ENCODE measurements at regions not wholly inside any gene's neighbourhood (a gene's known extent, or its start where the extent isn't known, plus 50 kb on each side); places are given as distances from the start of the nearest gene placed in this dataset.

DNA sequence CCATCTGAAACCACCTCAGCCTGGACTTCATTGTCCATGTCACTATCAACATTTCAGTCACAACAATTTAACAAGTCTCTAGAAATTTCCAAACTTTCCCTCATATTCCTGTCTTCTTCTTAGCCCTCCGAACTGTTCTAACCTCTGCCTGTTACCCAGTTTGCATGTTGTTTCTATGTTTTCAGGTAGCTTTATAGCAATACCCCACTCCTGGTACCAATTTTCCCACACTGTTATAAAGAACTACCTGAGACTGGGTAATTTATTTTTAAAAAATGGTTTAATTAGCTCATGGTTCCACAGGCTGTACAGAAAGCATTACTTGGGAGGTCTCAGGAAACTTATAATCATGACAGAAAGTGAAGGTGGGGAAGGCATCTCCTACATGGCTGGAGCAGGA lies 679.2 kb upstream of the FRG1 start:
- Histone ChIP-seq H3K9me3 (ENCODE audit: control insufficient read depth, insufficient read depth, low read depth, low read length) (no peaks in the 10 kb centered on the region), H3K36me3 (ENCODE audit: control insufficient read depth, insufficient read depth, low read length) (no peaks in the 10 kb centered on the region), H3K27ac (ENCODE audit: insufficient read depth, low read length) (no peak overlapping the region), H2AFZ (ENCODE audit: low read length) (no peak overlapping the region), H4K20me1 (ENCODE audit: control insufficient read depth, extremely low read depth, insufficient read depth, low read length) (no peaks in the 10 kb centered on the region), H3K4me1 (ENCODE audit: control insufficient read depth, extremely low read depth, insufficient read depth, low read length) (no peaks in the 10 kb centered on the region), H3K4me3 (replicated peaks in 1 of 4; ENCODE audit: control extremely low read depth in 1 of 4, insufficient read depth in 1 of 4, low read depth in 3 of 4, low read length in 4 of 4) (no peak overlapping the region), H3K9ac (ENCODE audit: insufficient read depth, low read length) (no peak overlapping the region), H3K79me2 (ENCODE audit: control insufficient read depth, insufficient read depth, low read length) (no peaks in the 10 kb centered on the region), H3K27me3 (ENCODE audit: control insufficient read depth, insufficient read depth, low read length) (no peaks in the 10 kb centered on the region), H3K4me2 (ENCODE audit: extremely low read depth, insufficient read depth, low read length) (no peak overlapping the region)
- DNase-seq (ENCODE audit: low read depth in 2 of 2), result no peak
- no peak for TF ChIP-seq EZH2 (IDR thresholded peaks at IDR 0.05; ENCODE audit: low read length, missing control alignments)
- TF ChIP-seq, protein P1, sequence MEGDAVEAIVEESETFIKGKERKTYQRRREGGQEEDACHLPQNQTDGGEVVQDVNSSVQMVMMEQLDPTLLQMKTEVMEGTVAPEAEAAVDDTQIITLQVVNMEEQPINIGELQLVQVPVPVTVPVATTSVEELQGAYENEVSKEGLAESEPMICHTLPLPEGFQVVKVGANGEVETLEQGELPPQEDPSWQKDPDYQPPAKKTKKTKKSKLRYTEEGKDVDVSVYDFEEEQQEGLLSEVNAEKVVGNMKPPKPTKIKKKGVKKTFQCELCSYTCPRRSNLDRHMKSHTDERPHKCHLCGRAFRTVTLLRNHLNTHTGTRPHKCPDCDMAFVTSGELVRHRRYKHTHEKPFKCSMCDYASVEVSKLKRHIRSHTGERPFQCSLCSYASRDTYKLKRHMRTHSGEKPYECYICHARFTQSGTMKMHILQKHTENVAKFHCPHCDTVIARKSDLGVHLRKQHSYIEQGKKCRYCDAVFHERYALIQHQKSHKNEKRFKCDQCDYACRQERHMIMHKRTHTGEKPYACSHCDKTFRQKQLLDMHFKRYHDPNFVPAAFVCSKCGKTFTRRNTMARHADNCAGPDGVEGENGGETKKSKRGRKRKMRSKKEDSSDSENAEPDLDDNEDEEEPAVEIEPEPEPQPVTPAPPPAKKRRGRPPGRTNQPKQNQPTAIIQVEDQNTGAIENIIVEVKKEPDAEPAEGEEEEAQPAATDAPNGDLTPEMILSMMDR (conservative IDR thresholded peaks at IDR 0.05 in 1 of 2, IDR thresholded peaks at IDR 0.05 in 1 of 2; ENCODE audit: low read depth in 1 of 2, low read length in 2 of 2), result no peak

DNA sequence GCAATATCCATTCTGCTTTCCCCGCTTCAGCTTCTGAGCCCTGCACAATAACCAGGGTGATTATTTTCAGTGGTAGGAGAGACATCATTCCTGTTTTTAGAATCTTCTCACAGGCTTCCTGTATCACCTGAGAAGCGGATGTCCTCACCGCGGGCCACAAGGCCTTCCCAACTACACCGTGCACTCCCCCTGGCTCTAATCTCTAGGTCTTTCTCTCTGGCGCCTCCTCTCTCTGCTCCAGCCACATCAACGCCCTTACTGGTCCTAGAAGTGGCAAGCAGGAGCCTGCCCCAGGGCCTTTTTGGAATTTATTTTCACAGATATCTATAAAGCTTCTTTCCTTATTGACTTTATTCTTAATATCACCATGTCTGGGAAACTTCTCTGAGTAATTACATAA lies 675.2 kb upstream of the FRG1 start:
- H3K4me2 ChIP-seq (ENCODE audit: extremely low read depth, insufficient read depth, low read length), result no peak overlapping the region
- TF ChIP-seq, protein P1 (conservative IDR thresholded peaks at IDR 0.05 in 1 of 2, IDR thresholded peaks at IDR 0.05 in 1 of 2; ENCODE audit: low read depth in 1 of 2, low read length in 2 of 2), result no peak
- no peak for TF ChIP-seq EZH2 (IDR thresholded peaks at IDR 0.05; ENCODE audit: low read length, missing control alignments)

DNA sequence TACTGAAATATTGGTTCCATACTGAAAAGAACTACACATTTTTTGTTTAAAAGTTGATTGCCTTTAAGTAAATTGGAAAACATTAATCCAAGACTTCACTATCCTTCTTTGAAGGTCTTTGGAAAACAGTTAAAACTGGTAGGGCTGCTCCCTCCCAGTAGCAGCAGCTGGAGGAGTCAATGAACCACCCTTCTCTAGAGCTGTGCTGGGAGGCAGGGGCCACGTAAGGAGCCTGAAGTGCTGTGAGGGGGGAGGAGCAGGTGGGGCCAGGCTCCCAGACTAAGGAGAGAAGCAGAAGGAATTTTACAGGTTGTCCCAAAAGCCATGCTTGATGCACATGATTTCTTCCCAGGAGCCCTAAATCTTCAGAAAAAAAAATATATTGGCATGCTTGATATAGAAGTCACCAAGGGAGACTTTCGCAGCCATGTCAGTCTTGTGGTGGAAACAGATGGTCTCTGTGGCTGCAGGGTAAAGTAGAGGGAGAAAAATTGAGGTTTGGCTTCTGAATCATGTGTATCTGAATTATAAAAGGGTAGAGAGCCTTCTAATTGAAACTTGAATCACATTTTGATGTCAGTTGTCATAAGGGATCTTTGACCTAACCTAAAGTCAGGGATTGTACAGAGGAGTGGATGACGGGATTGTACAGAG lies 673.2 kb upstream of the FRG1 start:
- Histone ChIP-seq H3K4me2 (ENCODE audit: extremely low read depth, insufficient read depth, low read length) (no peak overlapping the region), H4K20me1 (ENCODE audit: control insufficient read depth, extremely low read depth, insufficient read depth, low read length) (no peaks in the 10 kb centered on the region), H3K4me1 (ENCODE audit: control insufficient read depth, extremely low read depth, insufficient read depth, low read length) (no peaks in the 10 kb centered on the region), H3K9ac (ENCODE audit: insufficient read depth, low read length) (no peak overlapping the region), H3K9me3 (ENCODE audit: control insufficient read depth, insufficient read depth, low read depth, low read length) (no peaks in the 10 kb centered on the region), H2AFZ (ENCODE audit: low read length) (no peak overlapping the region), H3K79me2 (ENCODE audit: control insufficient read depth, insufficient read depth, low read length) (no peaks in the 10 kb centered on the region), H3K4me3 (replicated peaks in 1 of 4; ENCODE audit: control extremely low read depth in 1 of 4, insufficient read depth in 1 of 4, low read depth in 3 of 4, low read length in 4 of 4) (no peak overlapping the region), H3K36me3 (ENCODE audit: control insufficient read depth, insufficient read depth, low read length) (no peaks in the 10 kb centered on the region), H3K27ac (ENCODE audit: insufficient read depth, low read length) (no peak overlapping the region), H3K27me3 (ENCODE audit: control insufficient read depth, insufficient read depth, low read length) (no peaks in the 10 kb centered on the region)
- DNase-seq (ENCODE audit: low read depth in 2 of 2), result no peak
- TF ChIP-seq, protein P1 (conservative IDR thresholded peaks at IDR 0.05 in 1 of 2, IDR thresholded peaks at IDR 0.05 in 1 of 2; ENCODE audit: low read depth in 1 of 2, low read length in 2 of 2), result no peak
- TF ChIP-seq EZH2 (IDR thresholded peaks at IDR 0.05; ENCODE audit: low read length, missing control alignments), result no peak

More for the DNA sequence above, 675.2 kb upstream of the FRG1 start:
- no peak overlapping the region for H3K4me3 ChIP-seq (replicated peaks in 1 of 4; ENCODE audit: control extremely low read depth in 1 of 4, insufficient read depth in 1 of 4, low read depth in 3 of 4, low read length in 4 of 4)
- no peaks in the 10 kb centered on the region for H3K4me1 ChIP-seq (ENCODE audit: control insufficient read depth, extremely low read depth, insufficient read depth, low read length)
- H3K27me3 ChIP-seq (ENCODE audit: control insufficient read depth, insufficient read depth, low read length), result no peaks in the 10 kb centered on the region
- H3K79me2 ChIP-seq (ENCODE audit: control insufficient read depth, insufficient read depth, low read length), result no peaks in the 10 kb centered on the region
- H2AFZ ChIP-seq (ENCODE audit: low read length), result no peak overlapping the region
- no peak overlapping the region for H3K27ac ChIP-seq (ENCODE audit: insufficient read depth, low read length)
- no peaks in the 10 kb centered on the region for H3K9me3 ChIP-seq (ENCODE audit: control insufficient read depth, insufficient read depth, low read depth, low read length)
- H3K36me3 ChIP-seq (ENCODE audit: control insufficient read depth, insufficient read depth, low read length), result no peaks in the 10 kb centered on the region
- H3K9ac ChIP-seq (ENCODE audit: insufficient read depth, low read length), result no peak overlapping the region
- H4K20me1 ChIP-seq (ENCODE audit: control insufficient read depth, extremely low read depth, insufficient read depth, low read length), result no peaks in the 10 kb centered on the region
- DNase-seq (ENCODE audit: low read depth in 2 of 2), result no peak

All from fibroblast of lung (primary cell).